GM21390 (cell line): ENCODE measurements at regions not wholly inside any gene's neighbourhood (a gene's known extent, or its start where the extent isn't known, plus 50 kb on each side); places are given as distances from the start of the nearest gene placed in this dataset.

Experiments used
- ATAC-seq: cut with Tn5 transposase; IDR thresholded peaks from one replicate; pipeline ENCODE4 v1.9.1; 2021; ENCODE audit not compliant: unreplicated experiment

- no peak for ATAC-seq
Observed at GRCh38 chr9:130755377-130756007, 61.9 kb downstream of the EXOSC2 start.

- ATAC-seq = no peak
Observed at GRCh38 chr9:130756037-130756436, 62.5 kb downstream of the EXOSC2 start.

- no peak for ATAC-seq
Observed at GRCh38 chr9:130756455-130757152, 63.0 kb downstream of the EXOSC2 start.

DNA sequence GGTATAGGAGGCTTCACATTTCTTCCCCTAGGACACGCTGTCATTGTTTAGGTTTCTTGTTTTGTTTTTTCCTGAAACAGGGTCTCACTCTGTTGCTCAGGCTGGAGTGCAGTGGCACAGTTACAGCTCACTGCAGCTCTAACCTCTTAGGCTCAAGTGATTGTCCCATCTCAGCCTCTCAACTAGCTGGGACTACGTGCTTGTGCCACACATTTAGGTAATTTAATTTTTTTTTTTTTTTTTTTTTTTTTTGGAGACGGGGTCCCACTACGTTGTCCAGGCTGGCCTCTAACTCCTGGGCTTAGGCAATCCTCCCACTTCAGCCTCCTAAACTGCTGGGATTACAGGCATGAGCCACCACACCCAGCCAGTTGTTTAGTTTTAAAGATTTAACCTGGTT lies 66.2 kb downstream of the EXOSC2 start:
- no peak for ATAC-seq

- no peak for ATAC-seq
Observed at GRCh38 chr9:130763331-130764171, 70.0 kb downstream of the EXOSC2 start.

DNA sequence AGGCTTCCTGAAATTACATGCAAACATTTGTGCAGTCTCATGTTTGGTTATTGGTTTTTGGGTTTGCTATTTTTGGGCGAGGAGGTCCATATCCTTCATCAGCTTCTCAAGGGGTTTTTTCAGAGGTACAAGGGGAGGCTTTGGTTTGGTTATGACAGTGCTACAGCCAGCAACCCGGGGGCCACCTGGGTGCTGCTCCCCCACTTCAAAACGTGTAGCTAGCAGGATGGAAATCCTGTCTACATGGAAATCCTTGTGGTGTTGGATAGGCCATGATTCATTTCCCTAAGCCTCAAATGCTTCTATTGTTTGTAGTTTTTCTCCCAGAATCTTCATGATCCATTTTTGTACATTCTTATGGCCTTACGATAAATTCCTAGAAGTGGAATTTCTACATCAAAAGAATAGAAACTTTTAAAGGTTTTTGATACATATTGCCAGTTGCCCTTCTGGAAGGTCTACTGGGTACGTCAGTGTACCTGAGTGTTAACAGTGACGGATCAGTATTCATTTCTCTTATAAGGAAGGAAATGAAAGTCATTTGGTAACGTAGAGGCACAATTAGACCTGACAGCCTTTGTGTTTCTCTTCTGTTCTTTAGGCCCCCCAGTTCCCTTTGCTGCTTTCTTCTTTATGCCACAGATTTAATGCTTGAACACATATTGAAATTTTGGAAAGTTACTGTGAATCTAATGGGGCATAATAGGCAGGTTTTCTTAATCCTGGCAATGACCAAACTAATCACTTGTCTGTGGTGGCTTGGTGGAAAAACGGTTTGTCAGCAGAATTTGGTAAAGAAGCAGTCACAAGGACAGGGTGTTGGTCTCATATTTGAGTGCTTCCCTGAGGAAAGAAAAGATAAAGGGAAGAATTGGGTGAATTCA lies 69.7 kb upstream of the ABL1 start:
- ATAC-seq = peak; percentile 54

- ATAC-seq = no peak
Observed at GRCh38 chr9:130766021-130766926, 68.8 kb upstream of the ABL1 start.

DNA sequence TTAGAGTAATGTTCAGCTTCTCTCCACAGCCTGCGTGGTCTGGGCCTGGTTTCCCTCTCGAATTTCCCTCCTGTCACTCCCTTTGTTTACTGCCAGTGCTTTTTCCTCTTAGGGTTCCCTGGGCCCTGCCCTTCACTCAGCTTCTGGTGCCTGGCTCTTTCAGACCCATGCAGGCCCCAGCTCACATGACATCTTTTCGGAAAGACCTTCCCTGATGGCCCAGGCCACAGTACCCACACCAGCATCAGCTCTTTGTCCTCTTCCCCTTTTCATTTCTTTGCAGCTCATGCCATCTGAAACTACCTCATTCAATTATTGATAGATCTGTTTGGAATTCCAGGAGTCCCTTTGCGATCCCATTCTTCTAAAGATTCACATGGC lies 68.1 kb upstream of the ABL1 start:
- ATAC-seq = no peak

DNA sequence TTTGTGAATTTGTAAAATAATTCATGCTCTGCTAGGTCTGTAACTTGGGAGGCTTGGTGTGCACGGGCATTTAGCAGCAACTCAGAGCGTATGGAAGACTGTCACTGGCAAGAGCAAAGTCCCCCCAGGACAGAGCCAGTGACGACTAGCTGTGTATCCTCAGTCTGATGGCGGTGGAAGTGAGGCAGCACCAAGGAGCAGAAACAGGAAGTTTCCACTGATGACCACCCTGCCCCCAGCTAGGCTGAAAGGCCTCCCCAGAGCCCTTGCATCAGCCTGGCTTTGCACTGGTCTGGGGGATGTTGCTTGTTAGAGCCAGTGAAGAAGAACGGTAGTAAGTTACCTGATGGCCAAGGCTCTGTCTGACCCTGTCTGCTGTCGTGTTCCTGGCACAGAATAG lies 66.8 kb upstream of the ABL1 start:
- no peak for ATAC-seq

DNA sequence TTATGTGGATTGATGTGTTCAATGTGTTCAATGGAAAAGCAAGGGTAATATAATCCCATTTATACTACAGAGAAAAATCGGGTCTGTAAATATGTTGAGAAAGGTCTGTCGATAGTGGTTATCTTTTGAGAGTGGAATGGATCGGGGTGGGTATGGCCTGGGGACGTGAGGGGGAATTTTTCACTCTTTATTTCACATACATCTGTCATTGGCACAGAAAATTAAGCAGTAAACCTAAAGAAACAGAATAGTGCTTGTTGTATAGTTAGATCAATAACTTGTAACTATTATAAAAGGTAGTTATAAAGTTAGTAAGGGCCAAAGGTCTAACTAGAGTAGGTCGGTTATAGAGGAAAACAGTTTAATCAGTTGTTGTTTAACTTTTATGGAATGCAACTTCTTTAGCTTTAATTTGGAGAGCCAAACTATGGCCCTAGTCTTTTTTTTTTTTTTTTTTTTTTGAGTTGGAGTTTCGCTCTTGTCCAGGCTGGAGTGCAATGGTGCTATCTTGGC lies 66.1 kb upstream of the ABL1 start:
- ATAC-seq = no peak

DNA sequence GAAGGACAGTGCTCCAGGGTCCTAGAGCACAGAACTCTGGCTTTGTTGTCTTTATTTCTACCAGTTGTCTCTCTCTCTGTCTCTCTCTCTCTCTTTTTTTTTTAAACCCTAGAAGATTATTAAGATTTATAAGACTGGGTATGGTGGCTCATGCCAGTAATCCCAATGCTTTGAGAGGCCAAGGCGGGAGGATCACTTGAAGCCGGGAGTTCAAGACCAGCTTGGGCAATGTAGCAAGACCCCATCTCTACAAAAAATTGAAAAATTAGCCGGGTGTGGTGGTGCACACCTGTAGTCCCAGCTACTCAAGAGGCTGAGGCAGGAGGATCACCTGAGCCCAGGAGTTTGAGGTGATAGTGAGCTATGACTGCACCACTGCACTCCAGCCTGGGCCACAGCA lies 65.0 kb upstream of the ABL1 start:
- ATAC-seq = no peak

- no peak for ATAC-seq
Observed at GRCh38 chr9:130770679-130771442, 64.2 kb upstream of the ABL1 start.

DNA sequence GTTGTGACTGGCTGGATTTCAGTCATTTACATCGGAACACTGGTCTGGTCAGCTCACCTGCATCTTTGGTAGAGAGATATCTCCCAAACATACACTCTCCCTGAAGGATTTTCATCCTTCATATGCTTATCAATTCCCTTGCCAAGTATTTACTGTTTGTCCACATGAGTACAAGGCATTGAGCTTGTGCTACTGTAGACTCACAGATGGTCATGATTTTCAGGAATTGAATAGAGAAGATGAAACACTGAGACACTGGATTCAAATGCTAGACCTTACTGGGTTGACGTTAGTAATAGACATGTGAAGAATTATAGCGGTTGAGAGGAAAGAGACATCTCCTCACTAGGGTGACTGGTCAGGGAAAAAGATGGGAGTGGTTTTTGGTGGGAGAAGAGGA lies 62.9 kb upstream of the ABL1 start:
- no peak for ATAC-seq

- ATAC-seq = no peak
Observed at GRCh38 chr9:130774183-130774582, 60.9 kb upstream of the ABL1 start.

DNA sequence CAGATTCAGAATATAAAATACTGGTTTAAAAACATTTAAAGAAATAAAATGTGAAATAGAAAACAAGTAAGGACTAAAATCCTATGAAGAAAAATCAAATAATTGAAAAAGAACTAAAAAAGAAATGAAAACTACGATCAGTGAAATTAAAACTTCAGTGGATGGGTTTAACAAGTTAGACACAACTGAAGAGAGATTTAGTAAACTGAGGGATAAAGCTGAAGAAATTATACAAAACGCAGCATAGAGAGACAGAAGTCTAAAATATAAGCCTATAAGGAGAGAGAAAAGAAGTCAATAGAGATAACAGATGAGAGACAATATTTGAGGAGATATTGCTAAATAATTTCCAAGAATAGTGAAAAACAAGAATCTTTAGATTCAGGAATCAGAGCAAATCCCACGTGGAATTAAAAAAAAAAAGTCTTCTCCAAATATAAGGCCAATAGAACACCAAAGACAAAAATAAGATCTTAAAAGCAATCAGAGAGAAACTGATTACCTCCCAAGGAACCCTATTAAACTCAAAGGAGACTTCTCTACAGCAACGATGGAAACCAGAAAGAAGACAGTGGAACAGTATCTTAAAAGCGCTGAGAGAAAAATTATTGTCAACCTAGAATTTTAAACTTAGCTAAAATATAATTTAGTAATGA lies 59.6 kb upstream of the ABL1 start:
- ATAC-seq = no peak

DNA sequence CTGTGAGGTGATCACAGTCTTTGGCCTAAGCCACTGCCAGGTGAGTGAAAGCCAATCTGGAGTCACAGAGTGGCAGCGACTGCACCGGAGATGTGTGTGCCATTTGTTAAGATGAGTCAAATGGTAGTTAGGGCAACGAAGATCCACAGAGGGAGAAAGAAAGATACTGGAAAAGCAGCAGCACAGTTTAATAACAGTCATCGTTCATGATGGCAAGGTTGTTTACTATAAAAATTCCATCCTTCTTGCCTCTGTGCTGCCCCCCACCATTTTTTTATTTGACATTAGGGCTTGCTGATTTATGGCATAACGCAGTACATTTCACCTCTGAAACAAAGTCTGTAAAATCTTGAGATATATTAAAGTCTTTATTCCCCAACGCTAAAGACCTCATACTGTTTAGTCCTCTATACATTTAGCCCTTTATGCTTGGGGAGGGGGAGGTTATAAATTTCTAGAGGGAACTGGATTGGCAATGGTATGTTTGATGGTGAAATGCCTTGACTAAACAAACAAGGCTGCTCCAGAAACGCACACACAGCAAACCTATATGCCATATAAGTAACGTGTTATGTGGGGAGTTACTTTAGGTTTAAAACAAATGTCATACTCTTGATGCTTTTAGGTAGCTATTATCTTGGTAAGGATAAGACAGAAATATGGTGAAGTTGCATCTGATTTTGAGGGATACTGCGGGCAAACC lies 55.8 kb upstream of the ABL1 start:
- ATAC-seq = no peak

DNA sequence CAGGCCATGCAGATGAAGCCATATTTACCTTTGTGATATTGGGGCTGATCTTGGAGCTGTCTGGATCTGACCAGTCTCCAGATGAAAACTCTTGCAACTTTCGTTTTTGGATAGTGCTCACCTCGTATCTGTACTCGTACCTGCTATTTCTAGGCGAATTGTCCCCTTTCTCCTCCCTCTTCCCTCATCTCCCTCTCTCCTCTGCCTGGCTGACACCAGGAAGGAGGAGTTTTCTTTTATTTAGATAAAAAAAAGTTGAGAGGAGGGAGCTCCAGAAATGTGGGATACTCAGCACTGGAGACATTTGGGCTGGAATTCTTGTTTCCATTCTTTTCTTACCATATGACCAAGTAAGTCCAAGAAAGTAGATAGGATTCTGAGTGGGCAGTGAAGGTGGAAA lies 54.6 kb upstream of the ABL1 start:
- no peak for ATAC-seq
